Stimulated activated effector memory CD8-positive, alpha-beta T cell treated with anti-CD3 and anti-CD28 coated beads, Interleukin-12 subunit alpha, Interleukin-12 subunit beta, amount 100 ng/mL, for 72 hours (primary cell): ENCODE measurements at regions not wholly inside any gene's neighbourhood (a gene's known extent, or its start where the extent isn't known, plus 50 kb on each side); places are given as distances from the start of the nearest gene placed in this dataset.

ENCODE experiments used
- ATAC-seq: fragments of 150-1000 bp; cut with Tn5 transposase; 2 replicates; pipeline ENCODE4 v1.10.0; 2021
- DNase-seq, 2 donors: peaks; one replicate each; pipeline ENCODE4 v3.0.0; 2021 to 2022; ENCODE audit warnings: low spot score in 2 of 2
- H3K27ac Mint-ChIP-seq: one replicate; pipeline ENCODE4 v1.8.0; 2022; ENCODE audit warnings: mild to moderate bottlenecking, mixed read lengths
- H3K36me3 Mint-ChIP-seq: one replicate; pipeline ENCODE4 v1.8.0; 2022; ENCODE audit warnings: mild to moderate bottlenecking, mixed read lengths
- H3K4me1 Mint-ChIP-seq: one replicate; pipeline ENCODE4 v1.8.0; 2022; ENCODE audit warnings: mixed read lengths
- H3K4me3 Mint-ChIP-seq: one replicate; pipeline ENCODE4 v1.8.0; 2022; ENCODE audit warnings: mild to moderate bottlenecking, mixed read lengths
- H3K9me3 Mint-ChIP-seq: one replicate; pipeline ENCODE4 v1.8.0; 2022; ENCODE audit warnings: mixed read lengths

- Mint-ChIP-seq H3K36me3 (no peaks in the 10 kb centered on the region), H3K4me3 (no peak overlapping the region), H3K27ac (no peak overlapping the region), H3K9me3 (no peaks in the 10 kb centered on the region), H3K4me1 (peaks cover 5% of the 10 kb centered on the region)
- no peak for ATAC-seq
- DNase-seq = no peak
Observed at GRCh38 chr7:18400275-18400674, 95.3 kb upstream of the HDAC9 start.

DNA sequence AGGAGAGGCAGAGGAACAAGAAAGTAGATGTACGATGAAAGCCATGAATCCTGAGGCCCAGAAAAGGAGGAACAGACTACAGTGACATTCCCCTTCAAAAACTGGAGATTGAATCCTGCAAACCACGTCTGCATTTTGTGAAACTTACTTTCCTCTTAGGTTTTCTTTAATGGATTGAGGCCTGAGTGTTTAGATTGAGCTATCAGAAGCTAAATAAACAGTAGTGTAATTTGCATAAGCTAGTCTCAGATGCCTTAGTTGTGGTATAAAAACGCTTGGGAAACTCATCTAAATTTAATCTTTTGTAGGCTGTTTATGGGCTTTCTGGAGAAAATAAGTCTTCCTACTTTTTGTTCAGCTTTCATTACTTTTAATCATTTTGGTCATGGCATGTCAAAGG, 94.8 kb upstream of the HDAC9 start:
- Mint-ChIP-seq H3K27ac (no peak overlapping the region), H3K9me3 (no peaks in the 10 kb centered on the region), H3K4me1 (peaks cover 5% of the 10 kb centered on the region), H3K36me3 (no peaks in the 10 kb centered on the region), H3K4me3 (no peak overlapping the region)
- no peak for ATAC-seq
- no peak for DNase-seq

GRCh38 chr7:18401757-18402156, 93.8 kb upstream of the HDAC9 start:
- Mint-ChIP-seq H3K4me3 (no peak overlapping the region), H3K9me3 (no peaks in the 10 kb centered on the region)
- no peak for ATAC-seq

GRCh38 chr7:18402488-18403183, 92.9 kb upstream of the HDAC9 start:
- Mint-ChIP-seq H3K9me3 (no peaks in the 10 kb centered on the region), H3K4me3 (no peak overlapping the region)
- ATAC-seq = no peak

More at GRCh38 chr7:18401757-18402156, 93.8 kb upstream of the HDAC9 start:
- Mint-ChIP-seq H3K36me3 (no peaks in the 10 kb centered on the region), H3K27ac (no peak overlapping the region), H3K4me1 (peaks cover 5% of the 10 kb centered on the region)
- no peak for DNase-seq

GRCh38 chr7:18405726-18406125, 89.8 kb upstream of the HDAC9 start:
- Mint-ChIP-seq H3K27ac (no peak overlapping the region), H3K4me1 (no peaks in the 10 kb centered on the region), H3K36me3 (no peaks in the 10 kb centered on the region), H3K9me3 (no peaks in the 10 kb centered on the region), H3K4me3 (no peak overlapping the region)
- DNase-seq (no peak), ATAC-seq (no peak)

More at GRCh38 chr7:18402488-18403183, 92.9 kb upstream of the HDAC9 start:
- peaks cover 5% of the 10 kb centered on the region for H3K4me1 Mint-ChIP-seq
- DNase-seq = no peak
- H3K36me3 Mint-ChIP-seq = no peaks in the 10 kb centered on the region
- H3K27ac Mint-ChIP-seq = no peak overlapping the region

DNA sequence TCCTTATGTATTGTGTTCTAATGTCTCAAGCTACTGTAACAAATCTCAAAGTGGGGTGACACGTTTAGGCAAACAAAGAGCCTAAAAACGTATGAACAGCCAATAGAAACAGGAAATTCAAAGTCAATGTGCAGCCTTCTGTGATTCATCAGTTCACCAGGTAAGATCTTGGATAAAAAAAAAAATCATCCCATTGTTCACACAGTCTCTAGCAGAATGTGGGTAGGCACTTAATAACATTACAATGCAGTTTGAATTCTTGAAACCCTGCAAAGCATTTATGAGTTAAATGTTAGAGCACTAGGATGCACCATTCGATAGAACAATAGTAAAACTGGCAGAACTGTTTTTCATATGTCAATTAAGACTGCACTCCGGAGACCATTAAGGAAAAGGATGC, 88.2 kb upstream of the HDAC9 start:
- Mint-ChIP-seq H3K4me3 (no peak overlapping the region), H3K36me3 (no peaks in the 10 kb centered on the region), H3K4me1 (no peaks in the 10 kb centered on the region), H3K9me3 (no peaks in the 10 kb centered on the region), H3K27ac (no peak overlapping the region)
- no peak for ATAC-seq
- DNase-seq = no peak

DNA sequence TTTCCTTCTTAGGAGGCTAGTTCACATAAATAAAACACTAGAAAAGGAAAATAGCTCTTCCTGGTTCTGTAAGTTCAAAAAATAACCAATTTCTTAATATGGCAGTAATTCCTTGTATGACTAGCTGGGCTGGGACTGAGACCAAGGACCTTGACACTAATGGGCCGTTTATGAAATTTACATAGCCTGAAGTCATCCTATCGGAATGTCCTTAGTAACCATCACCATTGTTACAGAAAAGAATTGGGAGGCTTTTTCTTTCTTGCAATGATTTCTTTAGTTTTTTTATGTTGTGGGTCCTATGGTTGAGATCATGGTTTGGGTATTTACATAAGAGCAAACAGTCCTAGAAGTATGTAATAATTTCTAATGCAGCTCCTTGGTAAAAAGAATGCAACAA, 87.1 kb upstream of the HDAC9 start:
- no peaks in the 10 kb centered on the region for H3K4me1 Mint-ChIP-seq
- DNase-seq (no peak), ATAC-seq (no peak)
- no peak overlapping the region for H3K4me3 Mint-ChIP-seq
- no peaks in the 10 kb centered on the region for H3K9me3 Mint-ChIP-seq
- no peaks in the 10 kb centered on the region for H3K36me3 Mint-ChIP-seq
- H3K27ac Mint-ChIP-seq = no peak overlapping the region

DNA sequence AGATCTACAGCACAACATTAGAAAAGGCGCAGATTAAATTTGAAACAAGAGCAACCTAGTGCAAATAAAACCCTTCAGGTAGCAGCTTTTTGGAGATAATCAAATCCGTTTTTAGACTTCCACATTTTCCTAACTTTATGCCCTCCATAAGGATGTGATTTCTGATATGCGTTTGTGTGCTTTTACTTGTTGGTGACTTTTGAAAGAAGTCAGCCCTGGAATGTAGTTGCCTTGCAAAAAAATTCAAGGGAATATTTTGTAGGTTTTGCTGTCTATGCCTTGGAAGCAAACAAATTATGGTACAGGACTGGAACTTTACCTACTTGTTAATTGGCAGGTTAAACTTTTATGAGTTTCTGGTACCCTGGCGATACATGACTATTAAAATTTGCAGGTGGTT, 86.7 kb upstream of the HDAC9 start:
- Mint-ChIP-seq H3K9me3 (no peaks in the 10 kb centered on the region), H3K4me3 (no peak overlapping the region), H3K4me1 (no peaks in the 10 kb centered on the region), H3K36me3 (no peaks in the 10 kb centered on the region), H3K27ac (no peak overlapping the region)
- DNase-seq = no peak
- no peak for ATAC-seq

DNA sequence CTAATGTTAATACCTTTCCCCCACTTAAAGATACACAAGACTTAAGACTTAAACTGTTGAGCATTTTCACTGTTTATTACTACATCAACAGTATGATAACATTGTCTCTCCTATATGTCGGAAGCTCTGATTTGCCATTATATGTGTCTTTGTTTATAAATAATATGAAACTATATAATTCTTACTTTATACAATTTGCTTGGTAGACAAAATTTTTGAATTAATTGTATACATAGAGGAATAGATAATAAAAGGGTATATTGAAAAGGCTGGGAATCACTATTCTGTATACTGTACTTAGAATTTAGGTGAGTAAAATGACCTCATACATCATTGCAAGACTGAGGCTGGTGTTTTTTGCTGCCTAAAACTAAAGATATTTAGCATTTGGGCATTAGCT, 82.1 kb upstream of the HDAC9 start:
- H3K9me3 Mint-ChIP-seq = no peaks in the 10 kb centered on the region
- H3K4me3 Mint-ChIP-seq = no peak overlapping the region
- DNase-seq = no peak
- no peak for ATAC-seq
- H3K27ac Mint-ChIP-seq = no peak overlapping the region
- H3K4me1 Mint-ChIP-seq = peaks cover 5% of the 10 kb centered on the region
- H3K36me3 Mint-ChIP-seq = no peaks in the 10 kb centered on the region

DNA sequence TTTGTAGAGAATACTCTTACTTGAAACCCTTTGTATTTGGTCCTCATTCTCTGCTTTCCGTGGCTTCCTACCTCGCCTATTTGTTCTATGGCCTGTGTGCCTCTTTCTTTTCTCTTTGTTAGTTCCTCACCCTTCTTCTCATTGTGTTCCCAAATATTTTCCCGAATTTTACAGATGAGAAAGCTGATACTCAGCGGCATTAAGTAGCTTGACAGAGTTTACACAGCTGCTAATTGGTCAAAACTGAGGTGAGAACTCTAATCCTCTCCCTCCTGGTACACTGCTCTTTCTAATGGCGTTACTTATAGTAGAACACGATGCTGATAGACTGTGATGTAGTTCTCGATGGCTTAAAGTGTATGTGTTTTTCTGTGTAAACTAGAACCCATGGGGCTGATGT, 80.7 kb upstream of the HDAC9 start:
- Mint-ChIP-seq H3K36me3 (no peaks in the 10 kb centered on the region), H3K27ac (no peak overlapping the region), H3K4me3 (no peak overlapping the region), H3K9me3 (no peaks in the 10 kb centered on the region), H3K4me1 (peaks cover 5% of the 10 kb centered on the region)
- ATAC-seq (no peak), DNase-seq (no peak)

GRCh38 chr7:18416988-18417387, 78.6 kb upstream of the HDAC9 start:
- Mint-ChIP-seq H3K4me1 (peaks cover 5% of the 10 kb centered on the region), H3K27ac (no peak overlapping the region), H3K9me3 (no peaks in the 10 kb centered on the region), H3K36me3 (no peaks in the 10 kb centered on the region), H3K4me3 (no peak overlapping the region)
- no peak for ATAC-seq
- no peak for DNase-seq

GRCh38 chr7:18419456-18419855, 76.1 kb upstream of the HDAC9 start:
- Mint-ChIP-seq H3K9me3 (no peaks in the 10 kb centered on the region), H3K36me3 (no peaks in the 10 kb centered on the region)

GRCh38 chr7:18420108-18420507, 75.4 kb upstream of the HDAC9 start:
- Mint-ChIP-seq H3K36me3 (no peaks in the 10 kb centered on the region), H3K4me3 (no peak overlapping the region), H3K9me3 (no peaks in the 10 kb centered on the region), H3K4me1 (peaks cover 5% of the 10 kb centered on the region), H3K27ac (no peak overlapping the region)
- DNase-seq = no peak
- ATAC-seq = no peak

More at GRCh38 chr7:18419456-18419855, 76.1 kb upstream of the HDAC9 start:
- no peak overlapping the region for H3K4me3 Mint-ChIP-seq
- DNase-seq = no peak
- peaks cover 5% of the 10 kb centered on the region for H3K4me1 Mint-ChIP-seq
- no peak for ATAC-seq
- H3K27ac Mint-ChIP-seq = no peak overlapping the region

GRCh38 chr7:18420748-18421147, 74.8 kb upstream of the HDAC9 start:
- H3K4me3 Mint-ChIP-seq = no peak overlapping the region
- H3K36me3 Mint-ChIP-seq = no peaks in the 10 kb centered on the region
- H3K27ac Mint-ChIP-seq = no peak overlapping the region
- H3K9me3 Mint-ChIP-seq = no peaks in the 10 kb centered on the region
- DNase-seq (no peak), ATAC-seq (no peak)
- peaks cover 5% of the 10 kb centered on the region for H3K4me1 Mint-ChIP-seq

DNA sequence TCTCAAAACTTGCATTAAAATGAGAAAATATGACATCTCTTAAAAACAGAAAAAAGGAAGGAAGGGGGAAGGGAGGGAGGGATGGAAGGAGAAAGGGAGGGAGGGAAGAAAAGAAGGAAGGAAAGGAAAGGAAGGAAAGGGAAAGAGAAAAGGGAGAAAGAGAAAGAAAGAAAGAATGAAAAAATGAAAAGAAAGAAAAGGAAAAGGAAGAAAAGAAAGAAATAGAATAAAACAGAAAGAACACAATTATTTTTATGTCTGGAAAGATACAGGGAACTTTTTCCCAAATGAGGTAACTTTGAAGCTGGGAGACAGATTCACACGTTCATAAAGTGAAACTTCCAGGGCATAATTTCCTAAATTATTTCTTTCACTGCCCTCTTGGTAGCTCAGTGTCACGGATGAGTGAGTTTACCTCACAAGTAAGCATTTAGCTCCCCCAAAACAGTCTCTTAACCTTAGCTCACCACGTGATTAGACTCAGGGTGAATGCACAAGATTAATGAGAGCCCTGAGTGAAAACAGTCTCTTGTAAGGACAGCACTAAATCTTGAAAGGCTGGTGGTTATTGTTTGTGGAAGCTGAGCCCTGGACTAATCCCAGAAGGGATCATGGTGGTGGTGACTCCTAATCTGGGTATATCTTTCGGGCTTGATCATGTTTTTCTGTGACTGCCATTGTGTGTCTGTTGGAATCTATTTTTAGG, 74.1 kb upstream of the HDAC9 start:
- H3K27ac Mint-ChIP-seq = no peak overlapping the region
- DNase-seq (no peak), ATAC-seq (no peak)
- H3K4me1 Mint-ChIP-seq = peaks cover 5% of the 10 kb centered on the region
- no peak overlapping the region for H3K4me3 Mint-ChIP-seq
- no peaks in the 10 kb centered on the region for H3K9me3 Mint-ChIP-seq
- H3K36me3 Mint-ChIP-seq = no peaks in the 10 kb centered on the region

DNA sequence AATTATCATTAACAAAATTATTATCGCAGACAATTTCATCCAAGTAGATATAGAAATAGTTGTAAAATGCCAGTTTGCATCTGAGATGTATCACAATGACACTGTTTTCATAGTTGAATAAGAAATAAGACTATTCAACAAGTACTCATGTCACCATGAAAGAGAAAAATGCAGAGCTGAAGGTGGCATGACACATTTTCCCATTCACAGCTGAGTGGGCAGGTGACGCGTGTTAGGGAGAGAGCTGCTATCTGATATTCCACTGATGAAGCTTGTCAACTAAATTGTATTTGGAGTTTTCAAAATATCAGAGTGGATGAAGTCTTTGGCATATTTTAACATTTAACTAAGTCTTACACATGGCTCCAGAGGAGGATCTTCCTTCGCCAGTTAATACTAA, 70.3 kb upstream of the HDAC9 start:
- no peaks in the 10 kb centered on the region for H3K4me1 Mint-ChIP-seq
- H3K4me3 Mint-ChIP-seq = no peak overlapping the region
- H3K36me3 Mint-ChIP-seq = no peaks in the 10 kb centered on the region
- ATAC-seq (no peak), DNase-seq (no peak)
- no peaks in the 10 kb centered on the region for H3K9me3 Mint-ChIP-seq
- H3K27ac Mint-ChIP-seq = no peak overlapping the region
